Mesothelial cell of epicardium (in vitro differentiated cells): ENCODE measurements at regions not wholly inside any gene's neighbourhood (a gene's known extent, or its start where the extent isn't known, plus 50 kb on each side); places are given as distances from the start of the nearest gene placed in this dataset.

Experiments used
- DNase-seq, 2 experiments: peaks; one replicate each; pipeline ENCODE4 v3.0.0; 2021; ENCODE audit warnings: low spot score in 2 of 2; ENCODE audit not compliant: unreplicated experiment in 2 of 2
- H3K27ac Mint-ChIP-seq: 2 replicates; pipeline ENCODE4 v1.8.0; 2021; ENCODE audit warnings: mixed read lengths
- H3K27me3 Mint-ChIP-seq: 2 replicates; pipeline ENCODE4 v1.8.0; 2021; ENCODE audit warnings: low read depth, mixed read lengths
- H3K36me3 Mint-ChIP-seq: 2 replicates; pipeline ENCODE4 v1.8.0; 2021; ENCODE audit warnings: mixed read lengths
- H3K4me1 Mint-ChIP-seq: 2 replicates; pipeline ENCODE4 v1.8.0; 2021; ENCODE audit warnings: mixed read lengths
- H3K4me3 Mint-ChIP-seq: 2 replicates; pipeline ENCODE4 v1.8.0; 2021; ENCODE audit warnings: mild to moderate bottlenecking, moderate library complexity, mixed read lengths
- H3K9me3 Mint-ChIP-seq: 2 replicates; pipeline ENCODE4 v1.8.0; 2021; ENCODE audit warnings: mixed read lengths
- TF ChIP-seq, protein P1 (sequence below): fragments of 200-600 bp; sonication (generic); IDR thresholded peaks from one replicate; pipeline ENCODE4 v1.5.0; 2021; ENCODE audit warnings: antibody characterized with exemption; ENCODE audit not compliant: unreplicated experiment

DNA sequence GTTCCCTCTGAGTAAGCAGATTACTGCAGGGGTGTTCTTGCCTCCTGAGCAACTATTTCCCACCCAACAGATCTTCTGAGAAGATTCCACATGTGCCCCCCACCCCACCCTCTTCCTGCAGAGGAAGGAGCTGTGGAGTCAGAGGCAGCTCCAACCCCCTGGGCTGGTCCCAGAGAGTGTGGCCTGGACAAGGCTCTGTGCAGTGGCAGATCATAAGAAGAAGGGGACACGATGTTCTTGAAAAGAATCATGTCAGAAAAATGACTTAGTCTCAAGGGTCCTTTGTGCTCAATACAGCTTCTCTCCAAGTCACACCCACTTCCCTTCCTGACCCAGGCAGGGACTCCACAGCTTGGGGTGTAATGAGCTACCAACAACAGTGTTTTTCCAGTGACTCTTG is 95.2 kb downstream of the SYF2 start:
- no peak overlapping the region for H3K27ac Mint-ChIP-seq
- H3K36me3 Mint-ChIP-seq = no peaks in the 10 kb centered on the region
- H3K4me3 Mint-ChIP-seq = no peak overlapping the region
- no peak for DNase-seq
- H3K4me1 Mint-ChIP-seq = peaks cover 10% of the 10 kb centered on the region
- peaks cover 9% of the 10 kb centered on the region for H3K27me3 Mint-ChIP-seq
- TF ChIP-seq, protein P1, sequence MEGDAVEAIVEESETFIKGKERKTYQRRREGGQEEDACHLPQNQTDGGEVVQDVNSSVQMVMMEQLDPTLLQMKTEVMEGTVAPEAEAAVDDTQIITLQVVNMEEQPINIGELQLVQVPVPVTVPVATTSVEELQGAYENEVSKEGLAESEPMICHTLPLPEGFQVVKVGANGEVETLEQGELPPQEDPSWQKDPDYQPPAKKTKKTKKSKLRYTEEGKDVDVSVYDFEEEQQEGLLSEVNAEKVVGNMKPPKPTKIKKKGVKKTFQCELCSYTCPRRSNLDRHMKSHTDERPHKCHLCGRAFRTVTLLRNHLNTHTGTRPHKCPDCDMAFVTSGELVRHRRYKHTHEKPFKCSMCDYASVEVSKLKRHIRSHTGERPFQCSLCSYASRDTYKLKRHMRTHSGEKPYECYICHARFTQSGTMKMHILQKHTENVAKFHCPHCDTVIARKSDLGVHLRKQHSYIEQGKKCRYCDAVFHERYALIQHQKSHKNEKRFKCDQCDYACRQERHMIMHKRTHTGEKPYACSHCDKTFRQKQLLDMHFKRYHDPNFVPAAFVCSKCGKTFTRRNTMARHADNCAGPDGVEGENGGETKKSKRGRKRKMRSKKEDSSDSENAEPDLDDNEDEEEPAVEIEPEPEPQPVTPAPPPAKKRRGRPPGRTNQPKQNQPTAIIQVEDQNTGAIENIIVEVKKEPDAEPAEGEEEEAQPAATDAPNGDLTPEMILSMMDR = no peak
- H3K9me3 Mint-ChIP-seq = no peaks in the 10 kb centered on the region

DNA sequence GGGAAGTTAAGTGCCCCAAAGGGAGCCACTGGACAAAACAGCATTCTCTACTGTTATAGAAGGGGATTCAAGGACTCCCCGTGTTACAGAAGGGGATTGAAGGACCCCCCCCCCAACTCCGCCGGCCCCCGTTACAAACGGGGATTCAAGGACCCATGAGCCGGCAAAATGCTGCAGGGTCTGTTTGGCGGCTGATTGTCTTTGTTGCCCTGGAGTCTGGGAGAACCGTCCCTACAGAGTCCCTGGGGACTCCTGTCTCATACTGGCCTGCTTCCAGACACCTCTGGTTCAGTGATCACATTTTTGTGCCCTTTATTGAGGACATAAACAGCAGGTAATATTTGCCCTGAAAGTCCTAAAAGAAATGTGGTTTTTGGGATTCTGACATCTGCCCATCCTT is 96.4 kb downstream of the SYF2 start:
- Mint-ChIP-seq H3K36me3 (no peaks in the 10 kb centered on the region), H3K27ac (no peak overlapping the region), H3K27me3 (peaks cover 9% of the 10 kb centered on the region), H3K4me1 (peaks cover 10% of the 10 kb centered on the region), H3K9me3 (no peaks in the 10 kb centered on the region), H3K4me3 (no peak overlapping the region)
- TF ChIP-seq, protein P1 = no peak
- DNase-seq = no peak

DNA sequence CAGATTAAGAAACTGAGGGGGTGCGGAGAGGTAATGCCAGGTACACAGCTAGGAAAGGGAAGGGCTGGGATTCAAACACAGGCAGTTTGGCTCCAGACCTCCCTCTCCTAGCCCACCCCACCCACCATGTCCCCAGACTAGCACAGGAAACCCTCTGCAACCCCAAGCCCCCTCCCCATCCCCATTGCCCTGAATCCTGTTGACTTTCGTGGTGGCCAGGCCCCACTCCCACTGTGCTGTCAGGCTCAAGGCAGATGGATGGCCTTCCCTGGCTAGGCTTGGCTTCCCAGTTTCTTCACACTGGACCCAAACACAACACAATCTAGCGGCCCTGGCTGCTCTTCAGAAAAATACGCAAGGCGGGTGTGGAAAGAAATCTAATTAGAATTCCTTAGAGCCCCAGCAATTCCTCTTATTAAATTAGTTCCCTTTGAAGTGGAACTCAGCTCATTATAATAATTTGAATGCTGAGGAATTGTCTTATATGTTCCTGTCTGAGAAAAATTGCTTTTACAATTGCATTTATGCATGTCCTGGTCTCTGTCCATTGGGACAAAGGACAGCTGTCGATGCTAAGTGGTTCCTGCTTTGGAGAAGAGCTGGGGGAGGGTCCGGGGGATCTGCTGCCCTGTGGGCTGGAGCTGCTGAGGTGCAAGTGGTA is 97.4 kb downstream of the SYF2 start:
- Mint-ChIP-seq H3K27ac (no peak overlapping the region), H3K36me3 (no peaks in the 10 kb centered on the region), H3K9me3 (no peaks in the 10 kb centered on the region), H3K4me1 (peaks cover 6% of the 10 kb centered on the region), H3K4me3 (no peak overlapping the region), H3K27me3 (peaks cover 8% of the 10 kb centered on the region)
- no peak for DNase-seq
- TF ChIP-seq, protein P1 = no peak

DNA sequence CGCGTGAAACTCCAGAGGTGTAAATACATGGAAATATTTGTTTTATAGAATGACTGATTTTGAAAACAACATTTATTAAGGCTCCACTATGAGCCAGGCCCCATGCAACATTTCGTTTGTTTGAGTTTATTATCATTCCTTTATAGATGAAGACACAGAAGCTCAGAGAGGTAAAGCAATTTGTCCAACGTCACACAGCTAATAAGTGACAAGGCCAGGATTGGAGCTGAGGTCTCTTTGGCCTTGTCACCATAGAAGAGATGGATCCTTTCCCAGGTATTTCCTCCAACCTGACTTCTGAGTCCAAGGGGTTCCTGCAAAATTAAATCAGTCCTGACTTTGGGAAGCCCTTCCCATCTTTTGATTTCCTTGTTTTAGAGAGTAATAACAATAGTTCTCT is 98.0 kb downstream of the SYF2 start:
- TF ChIP-seq, protein P1 = no peak
- no peaks in the 10 kb centered on the region for H3K36me3 Mint-ChIP-seq
- H3K9me3 Mint-ChIP-seq = no peaks in the 10 kb centered on the region
- DNase-seq = no peak
- no peak overlapping the region for H3K4me3 Mint-ChIP-seq
- peaks cover 6% of the 10 kb centered on the region for H3K27me3 Mint-ChIP-seq
- no peak overlapping the region for H3K27ac Mint-ChIP-seq
- H3K4me1 Mint-ChIP-seq = peaks cover 5% of the 10 kb centered on the region

DNA sequence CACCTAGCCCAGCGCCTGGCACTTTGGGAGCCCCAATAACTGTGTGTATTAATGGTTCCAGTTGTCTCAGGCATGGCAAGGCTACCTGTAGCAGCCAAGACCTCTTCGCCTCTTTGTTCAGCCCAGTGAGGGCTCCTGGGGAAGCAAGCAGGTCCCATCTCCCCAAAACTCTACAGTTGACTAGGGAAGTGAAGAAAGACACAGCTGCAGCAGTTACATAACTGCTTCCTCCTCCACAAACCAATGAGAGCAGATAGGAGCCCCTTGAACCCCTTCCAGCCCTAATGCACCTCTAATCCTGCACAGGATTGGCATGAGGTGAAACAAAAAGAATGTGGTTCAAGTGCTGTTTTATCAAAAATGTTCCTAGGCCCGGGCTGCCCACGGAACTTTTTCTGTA is 100.5 kb downstream of the SYF2 start:
- peaks cover 8% of the 10 kb centered on the region for H3K4me1 Mint-ChIP-seq
- TF ChIP-seq, protein P1 = no peak
- H3K27me3 Mint-ChIP-seq = peaks cover 4% of the 10 kb centered on the region
- no peak overlapping the region for H3K4me3 Mint-ChIP-seq
- H3K27ac Mint-ChIP-seq = no peak overlapping the region
- H3K9me3 Mint-ChIP-seq = no peaks in the 10 kb centered on the region
- DNase-seq = no peak
- H3K36me3 Mint-ChIP-seq = no peaks in the 10 kb centered on the region

DNA sequence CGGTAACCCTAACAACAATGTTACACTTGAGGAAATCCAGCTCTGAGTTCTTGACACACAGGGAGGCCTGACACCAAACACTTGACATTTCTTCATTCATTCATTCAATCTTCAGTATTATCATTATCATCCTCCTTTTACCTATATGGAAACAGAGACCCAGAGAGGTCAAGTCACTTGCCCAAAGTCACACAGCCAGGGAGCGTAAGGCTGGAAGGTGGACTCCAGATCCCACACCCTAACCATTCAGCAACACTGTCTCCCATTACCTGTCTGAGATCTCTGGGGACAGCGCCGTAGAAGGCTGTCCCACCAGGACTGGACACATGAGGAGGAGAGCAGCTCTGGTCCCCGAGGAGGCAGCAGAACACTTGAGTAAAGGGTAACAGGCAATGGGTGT is 101.4 kb downstream of the SYF2 start:
- DNase-seq = no peak
- peaks cover 4% of the 10 kb centered on the region for H3K27me3 Mint-ChIP-seq
- peaks cover 7% of the 10 kb centered on the region for H3K9me3 Mint-ChIP-seq
- no peak overlapping the region for H3K4me3 Mint-ChIP-seq
- no peak overlapping the region for H3K27ac Mint-ChIP-seq
- peaks cover 8% of the 10 kb centered on the region for H3K4me1 Mint-ChIP-seq
- no peaks in the 10 kb centered on the region for H3K36me3 Mint-ChIP-seq
- TF ChIP-seq, protein P1 = no peak
